HG03457 (cell line): ENCODE measurements at regions not wholly inside any gene's neighbourhood (a gene's known extent, or its start where the extent isn't known, plus 50 kb on each side); places are given as distances from the start of the nearest gene placed in this dataset.
"Not testable (repeated sequence)": the region's sequence is repeated elsewhere in the genome, so short reads cannot be mapped to it uniquely, and the experiment has no call there.

ENCODE experiments used
- ATAC-seq: cut with Tn5 transposase; IDR thresholded peaks from one replicate; pipeline ENCODE4 v1.9.1; 2021; ENCODE audit warnings: moderate number of reproducible peaks; ENCODE audit not compliant: unreplicated experiment

DNA sequence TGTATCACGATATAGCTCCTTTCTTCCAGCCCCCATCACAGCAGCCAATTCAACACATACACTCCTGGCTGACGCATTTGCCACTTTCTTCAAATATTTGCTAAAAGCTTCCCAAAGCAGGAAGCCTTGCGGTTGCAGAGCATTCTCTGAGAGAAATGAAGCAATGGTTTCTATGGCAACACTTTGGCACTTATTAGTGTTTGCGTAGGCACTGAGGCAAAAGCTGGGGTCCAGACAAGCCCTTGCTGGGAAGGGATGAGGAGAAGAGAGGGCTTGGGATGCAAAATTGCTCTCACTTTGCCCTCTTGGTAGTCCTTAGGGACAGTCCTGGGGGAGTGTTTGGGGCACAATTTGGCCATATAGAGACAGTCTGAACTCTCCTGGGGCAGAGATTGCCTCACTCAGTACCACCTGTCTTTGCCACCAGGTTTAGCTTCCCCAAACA is 55.0 kb upstream of the PAK3 start:
- ATAC-seq, result peak; percentile 54

DNA sequence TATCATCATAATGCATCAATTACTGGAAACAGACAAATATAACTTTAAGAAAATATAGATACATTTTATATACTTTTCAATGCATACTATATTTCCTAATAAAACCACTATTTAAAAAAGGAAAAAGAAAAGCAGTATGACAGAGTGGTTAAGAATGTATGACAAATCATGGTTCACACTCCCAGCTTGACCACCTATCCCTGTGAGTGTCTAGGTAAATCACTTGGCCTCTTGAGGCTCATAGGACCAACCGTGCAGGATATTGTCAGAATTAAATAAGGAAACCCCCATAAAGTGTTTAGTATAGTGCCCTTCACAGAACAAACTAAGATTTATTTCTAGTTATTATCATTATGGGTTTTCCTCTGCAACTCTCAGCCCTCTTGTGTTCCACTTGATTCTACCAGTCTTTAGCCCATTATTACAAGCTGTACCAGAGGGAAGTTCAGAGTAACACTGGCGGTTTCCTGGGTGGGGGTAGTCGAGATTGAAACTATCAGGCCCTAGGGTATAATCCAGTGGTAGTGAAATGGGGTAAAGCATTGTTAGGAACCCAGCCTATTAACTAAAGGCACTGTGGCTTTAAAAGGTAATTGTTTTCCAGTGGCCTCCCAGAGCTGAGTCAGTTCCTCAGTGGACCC is 55.5 kb upstream of the PAK3 start:
- ATAC-seq, result peak; percentile 42

DNA sequence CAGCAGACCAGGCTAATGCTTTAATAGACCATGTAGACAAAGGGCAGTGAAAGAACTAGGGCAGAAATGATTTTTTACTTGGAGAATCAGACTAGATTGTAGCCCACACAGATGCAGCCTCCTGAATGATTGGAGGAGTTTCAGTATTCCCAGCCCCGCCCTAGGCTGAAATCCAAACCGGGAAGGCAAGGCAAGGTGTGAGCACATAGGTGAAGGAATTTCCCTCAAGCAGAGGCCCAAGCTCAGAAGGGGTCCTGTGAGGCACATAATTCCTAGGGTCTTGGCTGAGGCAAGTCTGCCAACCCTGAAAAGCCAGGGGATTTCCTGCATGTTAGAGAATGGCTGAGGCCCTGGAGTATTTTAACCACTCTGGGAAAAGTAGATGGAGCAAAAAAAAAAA is 56.4 kb upstream of the PAK3 start:
- no peak for ATAC-seq

DNA sequence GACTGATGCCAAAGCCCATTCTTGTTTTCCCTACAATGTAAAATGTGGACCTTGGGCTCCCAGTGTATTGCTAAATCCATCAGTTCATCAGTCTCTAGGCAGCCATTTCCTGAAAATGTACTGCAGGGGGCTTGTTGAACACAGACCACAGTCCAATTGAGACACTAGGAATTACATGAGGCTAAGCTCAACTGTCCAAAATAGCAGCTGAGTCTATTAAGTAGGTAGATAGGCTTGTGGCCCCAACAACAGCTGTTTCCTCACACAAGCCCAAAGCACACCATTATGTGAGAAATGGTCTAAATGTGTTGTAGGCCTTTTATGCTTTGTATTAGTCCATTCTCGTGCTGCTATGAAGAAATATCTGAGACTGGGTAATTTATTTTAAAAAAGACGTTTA is 60.0 kb upstream of the PAK3 start:
- no peak for ATAC-seq

DNA sequence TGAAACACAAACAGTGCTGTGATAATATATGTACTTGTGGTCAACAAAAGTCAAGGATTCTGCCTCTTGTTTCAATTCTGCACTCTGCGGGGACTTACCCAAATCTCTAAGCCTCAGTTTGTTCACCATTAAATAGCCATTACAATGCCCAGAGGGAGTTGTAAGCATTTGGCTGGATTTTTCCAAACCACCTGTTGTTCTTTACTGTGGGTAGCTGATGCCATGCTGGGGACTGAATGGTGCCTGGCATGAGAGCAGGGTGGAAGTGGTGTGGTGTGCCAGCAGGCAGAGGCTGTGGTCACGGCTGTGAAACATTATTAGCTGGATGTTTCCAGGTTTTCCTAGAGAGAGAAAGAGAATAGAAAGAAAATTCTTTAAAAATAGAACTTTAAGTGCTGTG is 60.7 kb upstream of the PAK3 start:
- ATAC-seq, result no peak

DNA sequence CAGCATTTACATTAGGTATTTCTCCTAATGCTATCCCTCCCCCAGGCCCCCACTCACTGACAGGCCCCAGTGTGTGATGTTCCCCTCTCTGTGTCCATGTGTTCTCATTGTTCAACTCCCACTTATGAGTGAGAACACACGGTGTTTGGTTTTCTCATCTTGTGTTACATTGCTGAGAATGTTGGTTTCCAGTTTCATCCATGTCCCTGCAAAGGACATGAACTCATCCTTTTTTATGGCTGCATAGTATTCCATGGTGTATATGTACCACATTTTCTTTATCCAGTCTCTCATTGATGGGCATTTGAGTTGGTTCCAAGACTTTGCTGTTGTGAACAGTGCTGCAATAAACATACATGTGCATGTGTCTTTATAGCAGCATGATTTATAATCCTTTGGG is 73.0 kb upstream of the PAK3 start:
- not testable (repeated sequence) for ATAC-seq

DNA sequence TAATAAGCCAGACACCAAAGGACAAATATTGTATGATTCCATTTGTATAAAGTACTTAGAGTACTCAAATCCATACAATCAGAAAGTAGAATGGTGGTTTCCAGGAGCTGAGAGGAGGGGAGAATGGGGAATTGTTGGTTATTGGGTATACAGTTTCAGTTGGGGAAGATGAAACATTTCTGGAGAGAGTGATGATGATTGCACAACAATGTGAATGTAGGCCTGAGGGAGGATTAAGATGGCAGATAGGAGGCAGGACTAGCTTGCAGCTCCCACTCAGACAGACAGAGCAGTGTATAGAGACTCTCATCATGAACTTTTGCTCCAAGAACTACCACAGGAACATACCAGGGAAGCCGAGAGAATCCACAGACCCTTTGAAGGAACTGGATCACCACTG is 75.7 kb upstream of the PAK3 start:
- ATAC-seq, result no peak

DNA sequence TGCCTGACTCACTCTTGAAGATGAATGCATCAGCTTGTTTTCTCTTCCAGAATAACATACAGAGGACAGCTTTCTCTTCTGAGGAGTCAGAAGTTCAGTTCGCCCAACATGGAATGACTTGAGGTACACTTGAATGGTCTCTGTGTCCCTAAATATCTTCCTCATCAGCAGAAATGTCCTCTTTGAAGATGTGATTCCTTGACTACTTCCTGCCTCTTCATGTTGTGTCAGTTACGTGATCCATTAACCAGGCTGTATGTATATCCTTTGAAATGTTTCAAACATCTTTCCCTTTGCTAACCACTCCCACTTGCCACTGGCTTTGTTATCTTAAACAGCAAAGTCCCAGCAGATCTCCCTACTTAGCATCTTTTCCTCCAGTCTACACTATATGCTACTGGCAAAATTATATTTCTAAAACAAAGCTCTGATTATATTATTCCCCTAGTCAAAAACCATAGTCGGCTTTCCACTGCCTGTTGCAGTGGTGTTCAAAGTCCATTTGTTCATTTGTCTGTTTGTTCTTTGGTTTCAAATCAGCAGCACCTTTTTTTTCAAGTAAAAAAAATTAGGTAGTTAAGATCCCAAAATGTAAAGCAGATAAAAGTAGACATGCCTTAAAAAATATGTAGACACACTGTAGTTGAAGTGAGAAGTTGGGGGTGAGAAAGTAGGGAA is 82.1 kb upstream of the PAK3 start:
- ATAC-seq, result no peak

DNA sequence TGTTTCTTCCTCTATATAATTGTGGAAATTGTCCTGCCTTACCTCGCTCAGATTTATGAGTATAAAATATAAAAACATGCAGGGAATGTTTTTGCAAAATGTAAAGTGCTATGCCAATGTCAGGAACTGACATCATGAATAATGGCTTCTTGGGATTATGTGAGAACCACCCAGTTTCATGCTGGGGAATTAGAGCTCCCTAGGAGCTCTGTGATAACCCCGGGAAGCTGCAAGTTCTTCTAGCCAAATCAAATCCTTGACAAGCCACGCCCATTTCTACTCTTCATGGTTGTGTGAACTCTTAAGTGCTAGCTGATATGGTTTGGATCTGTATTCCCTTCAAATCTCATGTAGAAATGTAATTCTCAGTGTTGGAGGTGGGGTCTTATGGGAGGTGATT is 85.9 kb upstream of the PAK3 start:
- no peak for ATAC-seq

DNA sequence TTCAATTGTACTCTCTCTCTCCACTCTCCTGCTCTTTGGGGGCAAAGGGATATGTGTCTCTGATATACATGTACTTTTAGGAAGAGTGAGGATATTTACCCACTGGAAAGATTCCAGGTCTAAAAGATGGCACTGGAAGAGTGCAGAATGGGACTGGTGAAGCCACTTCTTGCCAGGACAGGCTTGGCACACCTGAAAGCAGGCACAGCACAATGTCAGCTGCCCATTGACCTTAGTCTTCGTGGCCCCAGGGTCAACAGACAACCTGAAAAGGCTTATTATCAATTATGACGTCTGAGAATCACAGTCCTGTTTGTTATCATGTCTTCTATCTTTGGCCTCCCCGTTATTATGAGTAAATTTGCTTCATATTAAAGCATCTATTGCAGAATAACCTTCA is 86.7 kb upstream of the PAK3 start:
- ATAC-seq, result no peak

DNA sequence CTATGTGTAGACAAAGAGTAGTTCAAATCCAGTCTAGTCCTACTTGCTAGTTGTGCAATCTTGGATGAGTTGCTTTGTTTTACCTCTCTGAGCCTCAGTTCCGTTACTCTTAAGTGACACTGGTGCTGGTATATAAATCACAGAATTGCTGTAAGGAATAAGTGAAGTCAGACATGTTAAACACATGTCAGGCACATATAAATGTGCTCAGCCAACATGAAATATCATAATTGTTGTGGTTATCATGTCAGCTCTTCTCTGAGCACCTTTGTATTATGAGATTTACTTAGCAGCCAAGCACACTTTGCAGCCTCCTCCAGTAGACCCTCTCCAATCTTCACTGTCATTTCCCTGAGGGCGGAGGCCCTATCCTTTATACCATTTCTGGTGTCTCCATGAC is 87.9 kb upstream of the PAK3 start:
- ATAC-seq, result no peak

DNA sequence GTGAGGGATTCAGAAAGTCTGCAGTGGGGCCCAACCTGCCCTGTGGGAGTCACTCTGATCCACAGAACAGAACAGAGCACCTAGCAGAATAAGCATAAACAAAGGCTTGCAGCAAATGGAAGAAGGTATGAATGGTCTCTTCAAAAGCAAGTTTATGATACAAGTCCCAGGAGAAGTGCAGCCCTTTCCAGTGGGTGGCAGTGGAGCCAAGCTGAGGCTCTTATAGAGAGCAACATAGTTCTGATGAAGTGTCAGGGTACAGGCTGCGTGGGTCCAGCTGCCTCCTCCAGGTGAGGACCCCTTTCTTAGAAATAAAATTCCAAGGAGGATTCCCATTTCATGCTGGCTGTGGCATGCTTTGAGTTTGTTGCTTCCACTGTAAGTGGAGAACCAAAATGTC is 88.8 kb upstream of the PAK3 start:
- ATAC-seq, result no peak

DNA sequence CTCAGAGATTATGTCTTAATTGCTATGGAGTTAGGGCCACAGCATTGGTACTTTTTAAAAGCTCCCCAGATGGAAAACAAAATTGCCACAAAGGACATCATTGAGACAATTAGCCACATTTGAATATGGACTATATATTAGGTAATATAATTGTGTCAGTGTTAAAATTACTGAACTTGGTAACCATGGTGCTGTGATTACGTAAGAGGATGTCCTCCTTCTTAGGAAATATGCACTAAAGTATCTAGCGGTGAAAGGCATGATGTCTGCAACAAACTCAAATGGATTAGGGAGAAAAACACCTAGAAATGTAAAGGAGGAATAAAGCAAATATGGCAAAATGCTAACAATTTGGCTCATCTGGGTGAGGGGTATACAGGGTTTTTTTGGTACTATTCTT is 89.9 kb upstream of the PAK3 start:
- no peak for ATAC-seq

DNA sequence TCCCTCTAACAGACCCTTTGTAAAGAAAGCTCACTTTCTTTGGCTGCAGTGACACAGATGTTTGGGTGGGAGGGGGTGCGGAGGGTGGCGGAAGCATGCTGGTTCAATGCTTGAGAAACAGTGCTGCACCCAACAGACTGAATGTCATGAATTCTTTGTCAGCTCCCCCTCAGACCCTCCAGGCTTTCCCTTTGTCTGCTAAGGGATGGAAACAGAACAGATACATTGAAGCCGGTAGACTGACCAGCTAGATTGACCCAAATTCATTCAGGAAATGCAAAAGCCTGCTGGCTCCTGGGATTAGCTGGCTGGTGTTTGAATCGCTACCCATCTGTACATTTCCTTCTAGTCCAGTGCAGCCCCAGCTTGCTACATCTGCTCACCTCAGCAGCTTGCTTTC is 90.8 kb upstream of the PAK3 start:
- ATAC-seq, result no peak

DNA sequence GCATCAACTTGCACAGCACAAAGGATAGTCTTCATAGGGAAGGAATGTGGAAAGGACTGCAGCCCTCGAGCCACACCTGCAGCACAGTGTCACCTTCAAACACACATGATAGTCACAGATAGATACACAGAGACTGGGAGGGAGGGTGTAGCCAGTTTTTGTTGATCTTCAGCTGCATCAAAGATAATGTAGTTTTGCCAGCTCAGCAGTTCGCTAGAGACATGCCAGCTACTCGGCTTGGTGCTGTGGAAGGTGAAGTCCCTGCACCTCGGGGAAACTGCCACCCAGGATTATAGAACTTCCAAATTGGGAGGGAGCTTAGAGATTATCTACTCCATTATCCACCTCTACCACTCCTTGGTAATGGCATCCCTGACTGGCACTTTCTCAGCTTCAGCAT is 92.9 kb upstream of the PAK3 start:
- ATAC-seq, result no peak

DNA sequence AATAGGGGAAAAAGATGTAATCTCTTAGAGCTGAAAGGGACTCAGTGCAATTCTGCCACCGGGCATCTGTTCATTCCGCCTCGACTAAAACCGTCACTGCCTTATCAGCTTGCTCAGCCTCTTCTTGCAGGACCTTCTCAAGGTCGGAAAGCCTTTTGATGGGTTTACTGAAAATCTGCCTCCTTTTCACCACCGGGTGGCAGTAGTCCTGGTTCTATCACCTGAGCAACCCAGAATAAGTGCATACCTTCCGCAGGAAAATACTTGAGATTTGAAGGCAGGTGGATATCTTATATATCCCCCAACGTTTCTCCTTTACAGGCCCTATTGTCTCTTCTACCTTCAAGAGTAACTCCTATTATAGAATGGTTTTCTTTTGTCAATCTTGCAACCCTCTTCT is 103.4 kb upstream of the PAK3 start:
- ATAC-seq, result no peak

DNA sequence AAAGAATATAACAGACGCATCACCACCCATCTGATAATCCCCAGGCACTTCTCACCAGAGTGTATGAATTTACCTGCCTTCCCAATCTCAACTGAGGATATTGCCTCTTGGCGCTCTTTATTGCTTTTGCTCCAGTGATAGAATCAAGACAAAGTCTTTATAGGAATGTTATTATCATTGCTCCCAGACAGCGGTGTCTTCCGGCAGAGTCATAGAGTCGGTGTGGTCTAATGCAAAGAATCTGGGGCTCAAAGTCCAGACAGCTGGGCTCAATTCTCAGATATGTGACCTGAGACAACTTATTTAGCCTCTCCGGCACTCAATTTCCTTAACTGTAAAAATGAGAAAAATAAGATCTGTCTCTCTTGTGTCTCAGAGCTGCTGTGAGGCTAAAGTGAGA is 106.1 kb upstream of the PAK3 start:
- ATAC-seq, result no peak

DNA sequence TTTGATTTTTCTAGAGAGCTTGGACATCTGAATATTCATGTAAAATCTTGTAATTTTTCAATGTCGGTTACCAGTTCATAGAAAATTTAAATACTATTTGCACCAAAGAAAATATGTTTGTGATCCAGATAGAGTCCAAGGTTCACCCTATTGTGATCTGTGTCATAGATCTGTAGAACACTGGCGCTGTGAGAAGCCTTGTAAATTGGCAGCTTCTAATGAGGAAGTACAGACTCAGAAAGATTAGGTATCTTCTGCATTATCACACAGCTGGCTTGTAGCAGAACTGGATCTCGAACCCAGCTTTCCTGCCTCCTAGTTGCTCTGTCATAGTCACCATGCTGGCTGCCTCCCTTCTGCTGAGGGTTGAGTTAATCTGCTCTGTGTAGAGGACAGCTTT is 106.5 kb upstream of the PAK3 start:
- ATAC-seq, result no peak

DNA sequence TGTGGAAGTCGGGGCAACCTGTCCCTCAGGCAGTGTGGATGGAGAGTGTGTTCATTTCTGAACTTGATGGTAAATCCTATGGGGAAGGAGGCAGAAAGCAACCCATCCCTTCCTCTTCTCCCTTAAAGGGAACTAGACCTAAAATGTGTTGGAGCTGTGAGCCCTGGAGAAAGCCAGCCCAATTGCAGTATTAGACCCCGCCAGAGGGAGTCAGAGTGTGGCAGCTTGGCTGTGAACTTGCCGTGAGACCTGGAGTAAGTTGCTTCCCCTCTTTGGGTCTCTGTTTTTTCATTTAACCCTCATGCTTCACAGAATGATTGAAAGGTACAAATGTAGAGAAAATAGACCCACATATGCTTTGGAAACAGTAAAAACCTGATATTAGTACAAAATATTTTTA is 108.7 kb upstream of the PAK3 start:
- no peak for ATAC-seq

DNA sequence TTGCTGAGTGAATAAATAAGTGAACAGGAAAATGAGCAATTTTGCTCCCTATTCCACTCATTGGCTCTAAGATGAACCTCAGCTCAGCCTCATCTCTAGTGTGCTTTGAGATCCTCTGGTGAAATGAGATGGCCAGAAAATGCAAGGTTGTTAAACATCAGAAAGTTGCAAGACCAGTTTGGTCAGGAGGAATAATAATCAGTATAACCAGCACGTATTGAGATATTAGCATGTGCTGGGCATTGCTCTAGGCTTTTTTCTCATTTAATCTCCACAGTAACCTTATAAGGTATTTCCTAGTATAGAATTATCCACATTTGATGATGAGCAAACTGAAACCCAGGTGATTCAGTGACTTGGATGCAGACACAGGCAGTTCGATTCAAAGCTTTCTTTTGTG is 110.5 kb upstream of the PAK3 start:
- no peak for ATAC-seq

DNA sequence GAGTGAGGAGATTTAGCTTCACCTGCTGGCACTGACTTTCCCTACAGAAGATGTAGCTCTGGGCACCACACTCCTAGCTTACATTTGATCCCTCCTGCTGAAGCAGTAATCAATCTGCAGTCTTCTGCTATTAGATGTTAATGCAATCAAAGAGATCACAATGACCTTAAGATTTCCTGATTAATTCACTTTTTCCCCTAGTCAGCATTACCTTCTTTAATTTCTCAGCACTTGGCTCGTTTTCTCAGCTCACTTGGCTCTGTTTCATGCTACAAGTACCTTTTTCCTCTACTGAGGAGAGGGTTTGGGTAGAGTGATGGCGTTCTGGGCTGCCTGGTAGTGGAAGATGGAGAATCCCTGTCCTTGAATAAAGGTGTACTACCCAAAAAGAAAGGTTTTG is 113.0 kb upstream of the PAK3 start:
- ATAC-seq, result no peak

DNA sequence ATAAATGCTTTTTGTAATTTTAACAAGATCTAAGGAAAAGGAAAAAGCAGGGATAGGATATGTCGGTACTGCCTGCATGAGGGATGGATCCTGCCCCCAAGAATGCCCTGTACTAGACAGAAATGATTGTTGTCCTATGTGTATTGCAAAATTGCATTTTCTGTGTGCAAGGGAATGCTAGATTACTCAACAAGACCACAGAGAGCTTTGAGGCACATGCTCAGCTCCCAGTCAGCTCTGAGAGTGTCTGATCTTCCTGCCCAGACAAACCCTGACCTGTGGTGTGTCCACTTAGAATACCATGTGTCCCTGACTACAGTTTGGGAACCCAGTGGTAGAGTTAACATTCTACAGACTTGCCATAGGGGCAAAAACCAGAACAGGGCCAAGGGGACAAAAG is 129.2 kb upstream of the PAK3 start:
- no peak for ATAC-seq

DNA sequence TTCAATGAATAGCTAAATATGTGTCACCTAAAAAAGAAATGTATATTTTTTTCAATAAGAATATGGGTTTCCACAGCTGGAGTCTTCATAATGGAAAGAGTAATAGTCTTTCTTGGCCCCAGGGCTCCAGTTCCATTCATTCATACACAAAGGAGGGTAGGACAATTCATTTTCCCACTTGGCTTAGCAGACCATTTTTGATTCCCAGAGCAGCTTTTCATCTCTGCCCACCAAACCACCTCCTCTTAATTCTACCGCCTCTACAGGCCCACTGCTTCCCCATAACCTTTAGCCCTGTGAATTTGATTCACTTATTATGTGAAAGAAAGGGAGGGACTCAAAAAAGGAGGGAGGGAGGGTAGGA is 129.9 kb upstream of the PAK3 start:
- no peak for ATAC-seq
